Erythroblast (primary cell): ENCODE measurements at regions not wholly inside any gene's neighbourhood (a gene's known extent, or its start where the extent isn't known, plus 50 kb on each side); places are given as distances from the start of the nearest gene placed in this dataset.

Experiments
- DNase-seq, 2 experiments: peaks; one replicate each; lab custom pipeline; 2025; lab: John Stamatoyannopoulos, UW
- GATA1 ChIP-seq: IDR thresholded peaks from 2 replicates; pipeline ENCODE4 v1.6.1; 2011; ENCODE audit warnings: low read depth, mild to moderate bottlenecking, control low read depth, low read length, moderate library complexity
- POLR2A ChIP-seq: IDR thresholded peaks from 2 replicates; pipeline ENCODE4 v1.6.1; 2011; ENCODE audit warnings: mild to moderate bottlenecking, low read length

DNA sequence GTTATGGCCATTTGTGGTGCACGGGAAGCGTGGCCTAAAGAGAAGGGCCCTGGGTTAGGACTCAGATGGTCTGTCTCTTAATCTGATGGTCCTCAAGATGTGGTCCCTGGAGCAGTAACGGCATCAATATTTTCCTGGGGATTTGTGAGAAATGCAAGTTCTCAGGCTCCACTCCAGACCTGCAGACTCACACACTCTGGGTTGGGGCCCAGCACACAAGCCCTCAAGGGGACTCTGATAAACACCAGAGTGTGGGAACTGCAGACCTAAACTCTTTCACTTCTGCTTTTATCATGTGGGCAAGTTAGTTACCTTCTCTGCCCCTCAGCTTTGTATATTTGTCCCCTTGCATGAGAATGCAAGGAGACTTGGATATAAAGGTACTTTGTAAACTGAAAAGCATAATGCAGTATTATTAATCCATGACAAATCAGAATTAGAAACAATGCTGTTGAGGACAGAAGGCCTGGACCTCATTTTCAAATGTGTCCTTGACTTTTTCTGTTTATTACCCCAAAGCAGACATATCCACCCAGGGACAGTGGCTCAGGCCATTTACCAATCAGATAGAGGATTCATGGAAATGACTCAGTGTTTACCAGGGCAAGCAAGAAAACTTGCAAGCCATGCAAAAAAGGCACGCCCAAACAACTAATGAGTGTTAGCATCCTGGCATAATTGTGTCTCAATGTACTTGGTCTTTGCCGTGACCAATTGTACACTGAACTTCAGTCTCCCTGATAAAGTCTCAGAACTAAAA, 157.0 kb downstream of the ASCL1 start:
- DNase-seq = peak in 1 of 2 experiments; percentile 12
- TF ChIP-seq GATA1 (no peak), POLR2A (no peak)

DNA sequence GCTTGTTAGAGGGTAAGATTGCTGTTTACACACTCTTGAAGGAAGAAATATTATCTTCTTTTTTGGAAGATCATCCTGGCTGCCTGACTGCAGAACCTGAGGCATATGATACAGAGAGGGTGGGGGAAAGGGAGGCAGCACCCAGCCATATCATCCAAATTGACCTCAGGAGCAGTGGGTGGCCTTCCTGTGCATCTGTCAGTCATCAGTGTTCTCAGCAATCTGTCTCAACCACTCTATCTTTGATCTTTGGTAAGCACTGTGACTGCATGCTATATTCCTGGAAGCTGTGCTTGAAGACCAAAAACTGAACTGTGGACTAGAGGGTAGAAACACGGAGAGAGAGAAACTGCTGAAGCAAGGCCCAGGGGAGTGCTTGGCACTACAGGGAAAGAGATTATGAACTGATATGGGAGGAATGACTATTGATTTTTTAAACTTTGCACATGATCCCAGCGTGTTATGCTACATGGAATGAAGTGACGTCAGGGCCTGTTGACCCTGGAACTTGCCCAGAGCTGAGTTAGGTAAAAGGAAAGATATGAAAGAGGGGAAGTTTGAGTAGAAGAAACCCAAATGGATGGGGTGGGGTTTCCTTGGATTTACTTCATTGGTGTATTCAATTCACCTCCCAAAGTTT, 171.5 kb downstream of the ASCL1 start:
- TF ChIP-seq GATA1 (no peak), POLR2A (no peak)
- no peak for DNase-seq

DNA sequence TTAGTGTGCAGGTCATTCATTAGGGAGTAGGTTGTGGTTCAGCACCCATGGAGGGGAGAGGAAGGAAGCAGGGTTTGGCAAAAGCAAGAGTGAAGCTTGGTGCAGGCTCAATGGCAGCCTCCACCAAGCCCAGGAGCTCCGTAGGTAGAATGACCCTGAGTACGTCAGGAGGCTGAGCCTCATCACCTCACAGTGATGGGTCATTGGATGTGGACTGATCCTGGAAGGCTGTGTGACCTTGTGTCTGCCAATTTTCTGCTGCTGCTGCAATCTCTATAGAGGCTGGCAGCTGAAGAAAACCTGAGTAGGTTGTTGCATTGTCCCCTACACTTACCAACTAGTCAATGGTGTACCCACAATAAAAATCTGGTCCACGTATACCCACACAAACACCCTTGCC, 173.1 kb downstream of the ASCL1 start:
- no peak for TF ChIP-seq GATA1
- no peak for TF ChIP-seq POLR2A
- DNase-seq = no peak

DNA sequence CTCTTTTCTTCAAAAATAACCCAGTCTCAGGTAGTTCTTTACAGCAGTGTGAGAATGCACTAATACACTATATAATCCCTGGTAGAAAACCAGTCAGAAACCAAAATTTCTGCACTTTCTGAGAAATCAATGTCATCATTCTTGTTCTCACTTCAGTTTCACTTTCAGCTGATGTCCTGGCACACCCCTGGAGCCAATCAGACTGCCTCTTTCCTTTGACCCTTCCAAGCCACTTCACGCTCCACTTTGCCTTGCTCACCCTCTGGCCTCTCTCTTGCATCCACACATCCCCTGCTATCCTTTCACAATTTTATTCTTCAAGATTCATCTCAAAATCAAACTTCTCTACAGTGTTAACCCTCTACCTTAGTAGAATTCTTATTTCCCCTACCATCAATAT, 181.1 kb downstream of the ASCL1 start:
- TF ChIP-seq POLR2A = no peak
- TF ChIP-seq GATA1 = no peak
- no peak for DNase-seq

DNA sequence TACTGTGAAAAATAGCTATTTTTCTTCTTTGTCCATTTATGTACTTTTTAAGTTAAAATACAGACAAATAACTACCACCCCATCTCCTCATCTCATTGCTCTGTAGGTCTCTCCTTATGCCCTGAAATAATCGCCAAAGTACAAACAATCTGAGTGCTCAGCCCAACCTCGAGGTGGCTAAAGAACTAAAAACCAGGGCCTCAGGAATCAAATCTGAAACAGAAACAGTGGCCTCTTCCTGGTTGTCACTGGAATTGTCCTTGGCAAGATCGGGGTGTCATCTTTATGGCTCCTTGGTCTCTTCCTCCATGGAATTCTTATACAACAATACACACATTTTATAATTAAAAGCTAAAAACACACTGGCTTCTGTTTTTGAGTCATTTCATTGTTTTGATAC, 182.4 kb downstream of the ASCL1 start:
- no peak for DNase-seq
- no peak for TF ChIP-seq GATA1
- TF ChIP-seq POLR2A = no peak

DNA sequence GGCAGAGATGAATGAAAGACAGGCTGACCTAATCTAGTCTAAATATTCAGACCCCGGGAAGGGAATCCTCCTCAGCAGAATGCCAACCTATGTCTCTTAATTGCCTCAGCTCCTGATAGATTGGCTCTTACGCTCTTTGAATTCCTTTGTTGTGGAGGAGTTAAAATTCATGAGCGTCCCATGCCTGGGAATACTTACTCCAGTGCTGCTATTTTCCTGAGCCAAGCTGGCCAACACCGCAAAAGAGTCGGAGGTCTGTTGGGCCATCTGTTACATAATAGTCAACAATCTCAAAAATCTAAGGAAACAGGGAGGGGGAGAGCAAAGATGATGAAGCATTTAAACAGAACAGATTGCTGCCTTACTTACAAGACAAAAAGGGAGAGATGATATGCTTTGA, 182.8 kb downstream of the ASCL1 start:
- no peak for DNase-seq
- TF ChIP-seq GATA1 = no peak
- TF ChIP-seq POLR2A = no peak

DNA sequence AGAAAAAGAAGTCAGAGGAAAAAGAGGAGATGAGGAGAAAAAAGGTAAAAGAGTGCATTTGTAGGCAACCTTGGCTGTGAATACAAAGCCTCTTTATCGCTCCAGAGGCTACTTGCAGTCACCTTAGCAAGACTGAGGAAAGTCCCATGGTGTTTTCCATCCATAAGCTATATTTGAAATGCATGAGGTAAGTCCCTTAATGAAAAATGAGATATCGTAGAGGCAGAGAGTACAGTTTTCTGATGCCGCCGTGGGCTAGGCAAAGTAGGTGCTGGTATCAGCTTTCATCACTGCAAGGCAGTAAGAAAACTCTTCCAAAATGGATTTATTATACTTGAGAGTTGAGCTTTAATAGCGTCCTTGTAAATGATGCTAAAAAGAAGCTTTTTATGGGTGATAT, 186.8 kb downstream of the ASCL1 start:
- no peak for DNase-seq
- TF ChIP-seq GATA1 = no peak

DNA sequence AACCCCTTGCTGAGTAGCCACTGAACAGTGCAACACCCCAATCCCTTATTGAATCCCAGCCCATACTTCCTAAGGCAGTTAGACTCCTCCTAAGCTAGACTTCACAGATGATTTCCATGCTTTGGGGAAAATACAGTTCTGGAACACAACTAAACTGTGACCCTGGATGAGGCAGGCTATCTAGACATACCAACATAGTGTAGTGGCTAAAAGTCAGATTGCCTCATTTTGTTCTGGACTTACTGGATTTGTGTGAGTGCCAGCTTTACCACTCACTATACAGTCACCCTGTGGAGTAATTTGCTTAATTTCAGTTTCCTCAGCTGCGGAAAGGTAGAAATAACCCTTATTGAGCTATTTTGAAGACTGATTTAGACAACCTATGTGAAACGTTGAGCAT, 203.1 kb downstream of the ASCL1 start:
- DNase-seq = no peak
- TF ChIP-seq POLR2A (no peak), GATA1 (no peak)

DNA sequence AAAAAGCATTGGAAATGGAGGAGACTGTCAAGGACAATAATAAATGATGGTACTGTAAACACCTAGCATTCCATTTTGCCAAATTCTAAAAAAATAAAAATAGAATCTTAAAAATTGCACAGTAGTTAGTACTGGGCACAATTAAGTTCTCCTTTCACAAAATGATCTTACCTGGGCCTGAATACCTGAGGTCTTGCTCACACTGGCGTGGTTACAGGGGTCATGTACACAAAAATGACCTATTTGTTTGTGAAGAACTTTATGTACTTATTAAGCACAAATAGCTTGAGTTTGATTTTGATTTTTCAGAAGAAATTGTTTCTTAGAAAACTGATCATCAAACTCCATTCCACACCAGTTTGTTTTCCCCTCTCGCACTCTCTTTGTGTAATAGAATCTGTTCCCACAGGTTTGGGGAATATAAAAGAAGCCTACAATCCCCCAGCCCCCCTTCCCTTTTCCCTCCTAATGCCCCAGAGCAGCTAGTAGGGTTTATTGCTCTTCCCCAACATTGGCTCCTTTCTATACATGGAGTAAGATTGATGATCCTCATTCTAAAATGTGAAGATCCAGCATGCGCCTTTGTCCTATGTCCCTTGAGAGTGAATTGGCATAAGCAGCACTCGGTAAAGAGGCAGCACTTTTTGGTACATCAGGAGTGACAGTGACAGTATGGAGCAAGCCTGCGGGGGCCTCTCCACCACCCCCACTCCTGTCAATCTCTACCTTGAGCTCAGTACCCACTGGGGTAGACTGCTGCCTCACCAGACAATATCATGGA, 204.3 kb downstream of the ASCL1 start:
- DNase-seq = no peak
- TF ChIP-seq GATA1 (no peak), POLR2A (no peak)

DNA sequence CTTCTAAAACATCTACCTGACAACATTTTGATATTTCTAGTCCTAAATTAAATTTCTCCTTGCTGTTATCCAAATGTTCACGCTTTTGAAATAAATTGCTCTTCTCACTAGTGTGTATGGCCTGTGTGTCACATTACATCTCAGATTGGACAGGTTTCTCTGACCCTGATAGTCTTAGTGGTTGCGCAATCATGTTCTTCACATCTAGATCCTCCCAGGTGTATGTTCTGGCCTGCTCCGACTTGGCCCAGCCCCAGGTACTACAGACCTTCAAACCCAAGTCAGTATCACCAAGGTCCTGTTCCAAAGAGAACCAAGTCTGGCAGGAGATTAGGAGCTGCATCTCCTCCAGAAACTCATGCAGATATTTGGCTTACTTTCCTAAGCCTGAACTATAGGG, 209.5 kb downstream of the ASCL1 start:
- TF ChIP-seq POLR2A (no peak), GATA1 (no peak)
- DNase-seq = no peak

DNA sequence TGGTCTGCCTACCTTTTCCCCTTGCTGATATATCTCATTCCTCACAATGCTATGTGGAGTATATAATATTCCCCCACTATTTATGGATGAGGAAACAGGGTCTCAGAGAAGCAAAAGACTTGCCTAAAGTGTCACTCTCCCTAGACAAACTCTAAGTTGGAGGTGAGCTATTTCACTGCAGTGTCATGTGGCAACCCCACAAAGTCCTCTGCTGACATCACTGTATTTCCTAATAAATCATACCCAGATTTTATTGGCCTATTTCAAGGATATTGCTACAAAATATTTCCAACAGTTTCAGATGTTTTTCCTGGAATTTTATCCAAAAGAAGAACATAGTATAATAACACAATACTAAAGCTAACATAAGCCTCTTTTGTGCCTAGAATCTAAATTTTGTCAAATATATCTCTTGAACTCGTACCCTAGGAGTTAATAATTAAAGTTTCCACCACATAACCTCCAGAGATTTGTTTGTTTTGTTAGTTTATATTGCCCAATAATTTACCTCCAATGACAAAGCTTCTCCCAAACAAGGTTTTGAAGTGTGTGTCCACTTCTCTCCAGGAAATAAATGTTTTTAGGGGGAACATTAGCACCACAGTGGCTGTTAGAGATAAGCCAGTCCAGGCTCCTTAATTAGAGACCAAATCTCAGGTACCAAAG, 215.1 kb downstream of the ASCL1 start:
- no peak for DNase-seq
- TF ChIP-seq POLR2A = no peak
- TF ChIP-seq GATA1 = no peak

DNA sequence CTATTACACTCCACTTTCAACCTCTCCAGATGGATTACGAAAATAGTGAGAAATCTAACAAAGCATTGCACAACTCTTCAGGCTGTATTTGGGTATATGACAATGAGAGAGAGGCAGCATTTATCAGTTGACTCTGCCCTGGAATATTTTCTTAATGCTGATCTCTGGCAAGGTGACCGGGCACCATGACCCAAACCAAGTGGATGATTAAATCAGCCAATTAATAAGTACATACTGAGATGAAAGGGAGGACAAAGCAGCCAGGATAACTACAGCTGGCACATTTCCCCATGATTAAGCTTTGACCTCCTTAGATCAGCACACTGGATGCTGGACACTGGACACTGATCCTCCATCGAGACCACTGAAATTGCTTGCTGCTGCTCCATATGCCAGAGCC, 218.2 kb downstream of the ASCL1 start:
- no peak for DNase-seq
- TF ChIP-seq POLR2A (no peak), GATA1 (no peak)

DNA sequence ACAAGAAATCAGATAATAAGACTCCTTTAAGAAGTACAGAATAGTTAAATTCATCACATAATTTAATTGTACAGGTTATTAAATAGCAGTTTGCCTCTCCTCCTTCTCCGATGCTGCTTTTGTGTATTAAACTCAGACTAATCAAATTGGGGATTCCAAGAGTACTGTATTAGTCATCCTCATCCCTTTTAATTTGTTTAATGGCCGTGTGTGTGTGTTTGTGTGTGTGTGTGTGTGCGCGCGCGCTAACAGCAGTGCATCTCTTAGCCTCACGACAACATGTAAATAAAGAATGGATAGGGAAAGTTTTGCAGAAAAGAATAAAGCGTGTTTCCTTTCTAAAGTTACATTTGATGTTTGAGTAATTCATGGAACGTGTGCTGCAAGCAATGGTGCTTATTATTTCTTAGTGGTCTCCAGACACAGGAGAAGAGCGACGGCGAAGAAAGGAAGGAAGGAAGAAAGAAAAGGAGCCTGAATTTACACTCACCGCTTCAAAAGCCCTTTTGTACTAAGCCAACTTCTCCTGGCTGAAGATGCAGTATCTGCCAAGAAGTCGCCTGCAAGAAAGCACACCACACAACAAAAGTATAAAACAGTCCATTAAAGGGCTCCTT, 220.3 kb downstream of the ASCL1 start:
- no peak for DNase-seq
- no peak for TF ChIP-seq GATA1
- TF ChIP-seq POLR2A = no peak
